GM20431 (cell line): ENCODE measurements at regions not wholly inside any gene's neighbourhood (a gene's known extent, or its start where the extent isn't known, plus 50 kb on each side); places are given as distances from the start of the nearest gene placed in this dataset.

Experiments
- in situ Hi-C: fragments of 300-500 bp; cut with MseI, MboI; formaldehyde crosslinking; loops from one replicate; pipeline ENCODE4 v1.15.0; 2020; ENCODE audit warnings: low sequenced_read_pairs; ENCODE audit not compliant: unreplicated experiment

GRCh38 chr2:147523415-147523814 lies 321.4 kb upstream of the ACVR2A start:
- in situ Hi-C loops: no loop called here

- in situ Hi-C loops: no loop called here
These were observed 322.9 kb upstream of the ACVR2A start for GRCh38 chr2:147521936-147522335.

GRCh38 chr2:147520817-147521216 lies 324.0 kb upstream of the ACVR2A start:
- in situ Hi-C loops: no loop called here

DNA sequence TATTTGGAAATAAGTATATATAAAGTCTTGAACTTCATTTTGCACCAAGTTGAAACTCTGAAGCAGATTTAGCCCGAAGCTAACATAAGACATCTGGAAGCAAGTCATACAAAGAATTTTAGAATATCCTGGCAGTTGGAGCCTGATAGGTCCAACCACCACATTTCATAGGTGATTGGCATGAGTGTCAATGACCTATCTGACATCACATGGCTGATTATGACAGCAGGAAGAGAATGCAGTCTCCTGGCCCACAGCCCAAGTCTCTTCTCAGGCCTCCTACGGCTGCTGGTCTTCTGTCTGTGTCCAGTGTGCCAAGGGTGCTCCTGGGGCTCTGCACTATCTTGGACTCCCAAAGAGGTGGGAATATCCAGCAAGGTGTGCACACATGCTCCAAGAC lies 325.7 kb upstream of the ACVR2A start:
- in situ Hi-C loops: no loop called here

- in situ Hi-C loops: no loop called here
These were observed 329.6 kb upstream of the ACVR2A start for GRCh38 chr2:147515213-147515612.

GRCh38 chr2:147512206-147512605 lies 332.6 kb upstream of the ACVR2A start:
- in situ Hi-C loops: no loop called here

DNA sequence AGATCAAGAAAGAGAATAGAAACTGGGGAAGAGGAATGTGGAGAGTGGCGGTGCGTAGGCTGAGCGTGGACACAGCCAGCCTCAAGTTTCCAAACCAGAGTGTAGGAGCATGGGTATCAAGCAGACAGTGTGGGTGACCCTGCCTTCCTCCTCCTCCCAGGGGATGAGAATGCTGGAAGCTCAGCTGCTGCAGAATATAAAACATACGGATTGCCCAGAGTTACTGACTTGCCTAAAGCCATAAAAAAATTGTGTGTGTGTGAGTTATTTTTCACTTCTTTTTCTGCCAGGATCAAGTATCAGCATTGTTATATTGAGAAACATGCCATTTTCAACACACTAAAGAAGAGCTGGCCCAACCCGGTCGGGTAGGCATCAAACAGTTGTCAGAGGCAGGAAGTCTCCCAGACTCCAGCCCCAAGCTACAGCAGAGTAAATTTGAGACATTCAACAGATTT lies 333.3 kb upstream of the ACVR2A start:
- in situ Hi-C loops: no loop called here

DNA sequence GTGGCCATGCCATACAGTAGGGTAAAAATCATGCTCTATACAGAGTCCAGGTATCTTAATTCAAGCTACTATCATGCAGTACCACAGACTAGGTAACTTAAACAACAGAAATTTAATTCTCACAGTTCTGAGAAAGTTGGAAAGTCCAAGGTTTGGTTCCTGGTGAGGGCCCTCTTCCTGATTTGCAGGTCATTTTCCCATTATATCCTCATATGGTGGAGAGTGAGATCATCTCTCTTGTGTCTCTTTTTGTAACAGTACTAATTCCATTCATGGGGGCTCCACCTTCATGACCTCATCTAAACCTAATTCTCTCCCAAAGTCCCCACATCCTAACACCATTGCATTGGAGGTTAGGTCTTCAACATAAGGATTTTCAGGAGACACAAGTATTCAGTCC lies 335.0 kb upstream of the ACVR2A start:
- in situ Hi-C loops: no loop called here

GRCh38 chr2:147506889-147507288 lies 337.9 kb upstream of the ACVR2A start:
- in situ Hi-C loops: no loop called here

- in situ Hi-C loops: no loop called here
These were observed 342.0 kb upstream of the ACVR2A start for GRCh38 chr2:147502711-147503290.

DNA sequence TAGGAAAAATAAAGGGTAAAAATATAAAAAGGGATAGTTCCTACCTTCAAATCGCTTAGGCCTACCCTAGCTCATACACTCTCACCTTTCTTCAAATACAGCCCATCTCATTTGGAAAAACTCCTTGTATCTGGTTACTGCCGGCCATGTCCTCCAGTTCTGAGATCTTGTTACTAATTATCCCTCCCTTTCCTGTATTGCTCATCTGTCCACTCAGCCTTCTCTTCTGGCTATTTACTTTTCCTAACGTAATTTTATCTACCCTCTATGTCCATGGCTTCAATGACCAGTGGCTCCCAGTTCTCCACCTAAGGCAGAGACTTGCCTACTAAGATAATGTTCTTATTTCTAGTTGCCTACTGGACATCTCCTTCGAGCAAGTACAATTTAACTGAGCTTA lies 342.9 kb upstream of the ACVR2A start:
- in situ Hi-C loops: no loop called here

DNA sequence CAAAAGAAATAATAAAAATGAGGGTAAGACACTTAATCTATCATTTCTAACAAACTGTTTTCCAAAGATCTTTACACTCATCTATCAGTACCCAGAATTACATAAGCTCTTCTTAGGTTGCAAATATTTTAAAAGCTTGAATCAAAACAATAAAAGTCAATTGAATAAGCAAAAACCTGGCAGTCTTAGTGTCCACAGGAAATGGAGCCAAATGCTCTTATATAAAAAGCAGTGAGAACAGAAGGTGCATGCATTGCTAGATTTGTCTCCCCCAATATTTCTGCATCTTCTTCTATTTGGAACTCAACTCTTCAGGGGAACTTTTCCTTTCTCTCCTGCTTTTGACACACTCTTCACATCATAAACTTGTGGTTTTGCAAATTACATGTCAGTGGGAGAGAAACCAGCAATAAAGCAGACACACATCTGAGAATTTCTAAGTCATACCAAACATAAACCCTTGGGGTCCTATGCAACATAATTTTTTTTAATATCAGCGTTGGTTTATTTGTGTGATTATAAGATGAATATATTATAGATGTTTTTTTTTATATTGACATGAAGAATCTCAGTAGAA lies 343.9 kb upstream of the ACVR2A start:
- in situ Hi-C loops: no loop called here

- in situ Hi-C loops: no loop called here
These were observed 344.6 kb upstream of the ACVR2A start for GRCh38 chr2:147500229-147500628.

GRCh38 chr2:147499785-147500184 lies 345.0 kb upstream of the ACVR2A start:
- in situ Hi-C loops: no loop called here

DNA sequence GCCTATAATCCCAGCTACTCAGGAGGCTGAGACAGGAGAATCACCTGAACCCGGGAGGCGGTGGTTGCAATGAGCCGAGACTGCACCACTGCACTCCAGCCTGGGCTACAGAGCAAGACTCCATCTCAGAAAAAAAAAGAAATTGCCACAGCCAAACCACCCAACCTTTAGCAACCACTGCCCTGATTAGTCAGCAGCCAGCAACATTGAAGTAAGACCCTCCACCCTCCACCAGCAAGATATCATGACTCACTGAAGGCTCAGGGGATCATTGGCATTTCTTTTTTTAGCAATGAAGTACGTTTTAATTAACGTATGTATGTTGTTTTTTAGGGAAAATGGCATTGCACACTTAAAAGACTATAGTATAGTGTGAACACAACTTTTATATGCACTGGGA lies 349.1 kb upstream of the ACVR2A start:
- in situ Hi-C loops: no loop called here

DNA sequence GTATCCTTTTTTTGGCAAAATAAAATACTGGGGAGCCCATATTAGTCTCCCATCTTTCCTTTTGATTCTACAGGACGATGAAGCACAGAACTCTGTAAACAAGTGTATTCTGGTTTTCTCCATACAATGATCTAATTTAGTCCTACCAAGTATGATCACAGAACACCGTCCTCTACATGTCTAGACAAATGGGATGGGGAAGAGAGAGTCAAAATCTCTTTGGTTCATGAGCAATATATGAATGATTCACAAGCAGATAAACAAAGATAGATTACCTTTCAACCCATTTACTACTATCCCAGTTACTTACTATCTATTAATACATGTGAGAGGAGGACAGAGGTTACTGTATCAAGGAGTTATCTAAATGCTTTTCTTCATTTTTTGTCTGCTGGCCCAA lies 352.4 kb upstream of the ACVR2A start:
- in situ Hi-C loops: no loop called here

DNA sequence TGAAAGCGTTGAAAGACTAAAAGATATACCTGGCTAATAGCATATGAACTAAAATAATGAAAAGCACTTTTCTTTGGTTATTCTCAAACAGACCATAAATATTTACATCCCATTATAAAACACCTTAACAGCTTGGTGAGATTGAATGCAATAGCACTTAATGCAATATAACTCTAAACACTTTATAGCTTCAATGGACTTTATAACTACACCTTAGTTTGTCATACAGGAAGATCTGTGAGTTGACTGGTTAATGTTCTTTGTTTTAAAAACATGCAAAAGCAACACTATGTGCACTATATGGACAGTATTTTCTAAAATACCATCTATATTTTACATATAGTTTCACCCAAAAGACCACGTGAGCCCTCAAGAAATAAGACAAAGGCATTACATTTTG lies 353.3 kb upstream of the ACVR2A start:
- in situ Hi-C loops: no loop called here

GRCh38 chr2:147490401-147491261 lies 354.2 kb upstream of the ACVR2A start:
- in situ Hi-C loops: no loop called here

DNA sequence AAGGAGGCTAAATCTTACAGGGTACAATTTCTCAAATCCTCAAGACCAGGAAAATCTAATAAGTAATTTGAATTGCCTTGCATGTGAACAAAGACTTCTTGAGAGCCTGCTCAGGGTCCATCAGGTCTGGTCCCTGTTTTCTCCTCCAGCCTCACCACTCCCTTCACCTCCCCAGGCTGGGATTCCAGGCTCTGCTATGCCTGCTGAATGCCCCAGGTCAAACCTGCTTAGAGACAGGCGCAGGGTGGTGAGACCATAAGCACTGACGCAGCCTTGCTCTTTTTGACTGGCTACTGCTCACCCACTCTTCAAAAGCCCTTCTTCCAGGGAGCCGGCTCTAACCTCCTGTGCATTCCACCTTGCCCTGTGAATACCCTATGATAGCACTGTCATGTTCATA lies 356.4 kb upstream of the ACVR2A start:
- in situ Hi-C loops: no loop called here

DNA sequence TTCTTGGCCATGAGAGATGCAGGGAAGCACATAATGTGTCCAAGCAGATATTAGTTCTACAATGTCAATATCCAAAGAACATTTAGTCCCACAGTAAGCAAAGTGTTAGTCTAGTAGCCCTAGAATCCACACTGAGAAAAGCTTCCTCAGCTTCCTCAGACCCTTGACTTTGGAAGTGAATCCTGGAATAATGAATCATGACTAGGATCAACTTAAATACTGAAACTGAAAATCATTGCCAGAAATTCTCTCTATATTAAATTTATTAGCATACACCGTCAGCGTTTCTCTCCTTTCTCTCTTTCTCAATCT lies 356.9 kb upstream of the ACVR2A start:
- in situ Hi-C loops: no loop called here

- in situ Hi-C loops: no loop called here
These were observed 357.4 kb upstream of the ACVR2A start for GRCh38 chr2:147487286-147487977.
